IMR-90 (cell line): ENCODE measurements at regions not wholly inside any gene's neighbourhood (a gene's known extent, or its start where the extent isn't known, plus 50 kb on each side); places are given as distances from the start of the nearest gene placed in this dataset.

ENCODE experiments used
- ATAC-seq: fragments of 200-7000 bp; cut with Tn5 transposase; 2 replicates; pipeline ENCODE4 v1.9.1; 2020; ENCODE audit warnings: low read depth, mild to moderate bottlenecking, moderate library complexity
- BruUV-seq: library from RNA; stranded (reverse); fragments of 400-500 nt; replicated peaks from 2 replicates; lab custom pipeline; 2021; lab: Mats Ljungman, UMichigan
- CTCF ChIA-PET: fragments of 300-600 bp; formaldehyde crosslinking; extraction: SDS; loops from one replicate; lab custom pipeline; 2021; ENCODE audit warnings: antibody characterized with exemption; lab: Yijun Ruan, JAX
- POLR2A ChIA-PET: fragments of 300-600 bp; sonication (Branson Sonifier 250); formaldehyde crosslinking; loops from one replicate; lab custom pipeline; 2022; ENCODE audit warnings: antibody characterized with exemption; ENCODE audit not compliant: unreplicated experiment; lab: Charles Lee
- DNase-seq: peaks from one replicate; pipeline ENCODE4 v3.0.0; 2013
- H2AFZ ChIP-seq: replicated peaks from 2 replicates; pipeline ENCODE3; 2013; ENCODE audit warnings: low read length, mild to moderate bottlenecking; ENCODE audit not compliant: poor library complexity
- H2AK5ac ChIP-seq: 2 replicates; pipeline ENCODE4 v1.6.1; 2013; ENCODE audit warnings: low read depth, low read length, inconsistent platforms
- H2AK9ac ChIP-seq: replicated peaks from 2 replicates; pipeline ENCODE3; 2013; ENCODE audit warnings: mild to moderate bottlenecking, low read depth, low read length, moderate library complexity; ENCODE audit not compliant: poor library complexity
- H2BK120ac ChIP-seq: 2 replicates; pipeline ENCODE4 v1.6.1; 2013; ENCODE audit warnings: low read depth, low read length, inconsistent platforms
- H2BK15ac ChIP-seq: 3 replicates; pipeline ENCODE4 v1.6.1; 2013; ENCODE audit warnings: low read depth, low read length, inconsistent platforms
- H2BK20ac ChIP-seq: 2 replicates; pipeline ENCODE4 v1.6.1; 2013; ENCODE audit warnings: low read depth, mild to moderate bottlenecking, inconsistent platforms, low read length, moderate library complexity
- H2BK5ac ChIP-seq: 2 replicates; pipeline ENCODE4 v1.6.1; 2013; ENCODE audit warnings: mild to moderate bottlenecking, low read depth, low read length, inconsistent platforms; ENCODE audit not compliant: poor library complexity, severe bottlenecking
- H3K14ac ChIP-seq: replicated peaks from 2 replicates; pipeline ENCODE4 v1.6.1; 2013; ENCODE audit warnings: low read depth, low read length, inconsistent platforms
- H3K18ac ChIP-seq: 2 replicates; pipeline ENCODE4 v1.6.1; 2013; ENCODE audit warnings: low read depth, low read length, control low read depth
- H3K23ac ChIP-seq: 2 replicates; pipeline ENCODE4 v1.6.1; 2013; ENCODE audit warnings: low read depth, low read length, inconsistent platforms
- H3K27ac ChIP-seq: 2 replicates; pipeline ENCODE4 v1.5.1; 2013; ENCODE audit warnings: mild to moderate bottlenecking, control low read depth, low read length; ENCODE audit not compliant: insufficient read depth
- H3K27me3 ChIP-seq: 2 replicates; pipeline ENCODE4 v1.6.1; 2013; ENCODE audit warnings: low read length; ENCODE audit not compliant: control insufficient read depth, insufficient read depth
- H3K36me3 ChIP-seq: 2 replicates; pipeline ENCODE4 v1.6.1; 2013; ENCODE audit warnings: low read length, mixed read lengths; ENCODE audit not compliant: control insufficient read depth, insufficient read depth
- H3K4ac ChIP-seq: 2 replicates; pipeline ENCODE4 v1.6.1; 2013; ENCODE audit warnings: low read depth, low read length, inconsistent platforms
- H3K4me1 ChIP-seq: 2 replicates; pipeline ENCODE4 v1.6.1; 2013; ENCODE audit warnings: low read length, mixed read lengths; ENCODE audit not compliant: control insufficient read depth, insufficient read depth
- H3K4me2 ChIP-seq: 2 replicates; pipeline ENCODE4 v1.6.1; 2013; ENCODE audit warnings: low read depth, mild to moderate bottlenecking, control low read depth, low read length, moderate library complexity
- H3K4me3 ChIP-seq: 2 replicates; pipeline ENCODE4 v1.5.1; 2013; ENCODE audit warnings: low read depth, mild to moderate bottlenecking, control low read depth, low read length, moderate library complexity; ENCODE audit not compliant: insufficient read depth
- H3K56ac ChIP-seq: 2 replicates; pipeline ENCODE4 v1.6.1; 2013; ENCODE audit warnings: low read length, inconsistent platforms; ENCODE audit not compliant: insufficient read depth; ENCODE audit errors: extremely low read depth
- H3K79me1 ChIP-seq, 2 experiments: 2 replicates each; pipeline ENCODE4 v1.6.1; 2013; ENCODE audit warnings: low read length in 2 of 2, inconsistent platforms in 1 of 2, low read depth in 1 of 2
- H3K9ac ChIP-seq: 2 replicates; pipeline ENCODE4 v1.6.1; 2013; ENCODE audit warnings: low read depth, low read length, control low read depth
- H3K9me1 ChIP-seq: 2 replicates; pipeline ENCODE4 v1.6.1; 2013; ENCODE audit warnings: low read length, inconsistent platforms; ENCODE audit not compliant: insufficient read depth
- H3K9me3 ChIP-seq: 2 replicates; pipeline ENCODE4 v1.6.1; 2013; ENCODE audit warnings: low read length; ENCODE audit not compliant: control insufficient read depth, insufficient read depth
- H4K20me1 ChIP-seq: 2 replicates; pipeline ENCODE4 v1.6.1; 2013; ENCODE audit warnings: low read length, inconsistent platforms; ENCODE audit not compliant: insufficient read depth
- H4K5ac ChIP-seq: 2 replicates; pipeline ENCODE4 v1.6.1; 2013; ENCODE audit warnings: mild to moderate bottlenecking, low read depth, low read length, control low read depth
- H4K8ac ChIP-seq, 2 experiments: 2 replicates each; pipeline ENCODE4 v1.6.1; 2013; ENCODE audit warnings: low read depth in 2 of 2, low read length in 2 of 2, control low read depth in 1 of 2, inconsistent platforms in 1 of 2
- H4K91ac ChIP-seq: 2 replicates; pipeline ENCODE4 v1.6.1; 2013; ENCODE audit warnings: low read depth, low read length, inconsistent platforms; ENCODE audit not compliant: insufficient read depth
- FOS ChIP-seq: fragments of 150-350 bp; IDR thresholded peaks from 2 replicates; pipeline ENCODE4 v1.6.1; 2016; ENCODE audit warnings: low read depth, low read length
- NFE2L2 ChIP-seq: fragments of 150-350 bp; IDR thresholded peaks from 2 replicates; pipeline ENCODE4 v1.6.1; 2016; ENCODE audit warnings: low read depth, mild to moderate bottlenecking, low read length
- RAD21 ChIP-seq: IDR thresholded peaks from 2 replicates; pipeline ENCODE4 v1.6.1; 2012; ENCODE audit warnings: low read length, improper control_type of control experiment
- RCOR1 ChIP-seq: IDR thresholded peaks from 2 replicates; pipeline ENCODE4 v1.6.1; 2012; ENCODE audit warnings: mild to moderate bottlenecking, low read length, improper control_type of control experiment; ENCODE audit not compliant: insufficient replicate concordance
- WGBS, 2 experiments: methylation state at CpG; one replicate each; pipeline versions ENCODE4 v1.1.5 to v1.1.7; 2013; ENCODE audit warnings: missing lambda C conversion rate in 2 of 2; ENCODE audit not compliant: insufficient read length in 1 of 2; ENCODE audit errors: extremely low coverage in 2 of 2; 5-methylcytosine and 5-hydroxymethylcytosine counted together
- dilution Hi-C: fragments of 300-500 bp; cut with HindIII; formaldehyde crosslinking; loops from one replicate; pipeline ENCODE4 v1.14.3; 2018; ENCODE audit warnings: low sequenced_read_pairs; ENCODE audit not compliant: unreplicated experiment
- in situ Hi-C: fragments of 300-500 bp; cut with MboI; formaldehyde crosslinking; loops from 3 replicates; pipeline ENCODE4 v1.14.3; 2019; ENCODE audit warnings: low sequenced_read_pairs, inconsistent platforms, mixed read lengths
- intact Hi-C: fragments of 100-400 bp; cut with micrococcal nuclease; formaldehyde crosslinking; loops from 2 replicates; pipeline ENCODE4 v1.10.0; 2022
- TF ChIP-seq, protein P1 (sequence below): fragments of 150-350 bp; IDR thresholded peaks from 2 replicates; pipeline ENCODE4 v1.6.1; 2016; ENCODE audit warnings: low read depth, mild to moderate bottlenecking, low read length, moderate library complexity, borderline replicate concordance
- TF ChIP-seq, protein P2 (sequence below): fragments of 150-350 bp; IDR thresholded peaks from 2 replicates; pipeline ENCODE4 v1.6.1; 2017; ENCODE audit warnings: mild to moderate bottlenecking, antibody characterized with exemption, low read length, low read depth

DNA sequence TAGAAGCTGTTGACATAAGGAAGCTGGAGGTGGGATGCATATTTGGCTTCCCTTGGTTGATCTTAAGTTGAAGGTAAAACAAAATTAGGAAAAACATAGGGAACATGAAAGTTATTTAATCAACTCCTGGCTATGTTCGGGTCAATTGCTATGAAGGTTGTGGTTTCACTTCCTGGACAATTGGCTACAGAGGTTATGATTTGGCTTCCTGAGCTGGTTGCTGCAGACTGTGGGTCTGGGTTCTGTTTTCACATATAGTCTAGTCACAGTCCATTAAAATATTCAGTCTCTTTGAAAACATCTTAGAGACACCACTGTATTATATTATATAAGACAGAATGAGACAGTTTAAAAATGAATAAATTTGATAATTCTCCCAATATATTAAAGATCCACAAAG lies 895.2 kb upstream of the USP15 start:
- Histone ChIP-seq H3K4me2 (no peak overlapping the region), H4K8ac (no peak overlapping the region), H2BK120ac (no peak overlapping the region), H4K5ac (no peak overlapping the region), H3K14ac (no peak overlapping the region), H3K56ac (no peak overlapping the region), H3K27me3 (no peaks in the 10 kb centered on the region), H3K9ac (no peak overlapping the region), H3K4ac (no peak overlapping the region), H2BK20ac (no peak overlapping the region), H2BK5ac (no peak overlapping the region), H3K23ac (no peak overlapping the region), H3K18ac (no peak overlapping the region), H2BK15ac (no peak overlapping the region), H2AK9ac (no peak overlapping the region), H3K9me1 (no peaks in the 10 kb centered on the region), H3K4me3 (no peak overlapping the region), H3K4me1 (no peaks in the 10 kb centered on the region), H3K36me3 (no peaks in the 10 kb centered on the region), H3K79me1 (no peaks in the 10 kb centered on the region), H4K20me1 (no peaks in the 10 kb centered on the region), H2AFZ (no peak overlapping the region), H3K9me3 (peaks cover 3% of the 10 kb centered on the region), H4K91ac (no peak overlapping the region), H2AK5ac (no peak overlapping the region), H3K27ac (no peak overlapping the region)
- no peak for TF ChIP-seq RCOR1
- TF ChIP-seq, protein P1, sequence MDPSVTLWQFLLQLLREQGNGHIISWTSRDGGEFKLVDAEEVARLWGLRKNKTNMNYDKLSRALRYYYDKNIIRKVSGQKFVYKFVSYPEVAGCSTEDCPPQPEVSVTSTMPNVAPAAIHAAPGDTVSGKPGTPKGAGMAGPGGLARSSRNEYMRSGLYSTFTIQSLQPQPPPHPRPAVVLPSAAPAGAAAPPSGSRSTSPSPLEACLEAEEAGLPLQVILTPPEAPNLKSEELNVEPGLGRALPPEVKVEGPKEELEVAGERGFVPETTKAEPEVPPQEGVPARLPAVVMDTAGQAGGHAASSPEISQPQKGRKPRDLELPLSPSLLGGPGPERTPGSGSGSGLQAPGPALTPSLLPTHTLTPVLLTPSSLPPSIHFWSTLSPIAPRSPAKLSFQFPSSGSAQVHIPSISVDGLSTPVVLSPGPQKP: no peak
- TF ChIP-seq NFE2L2: no peak
- no peak for TF ChIP-seq RAD21
- TF ChIP-seq, protein P2, sequence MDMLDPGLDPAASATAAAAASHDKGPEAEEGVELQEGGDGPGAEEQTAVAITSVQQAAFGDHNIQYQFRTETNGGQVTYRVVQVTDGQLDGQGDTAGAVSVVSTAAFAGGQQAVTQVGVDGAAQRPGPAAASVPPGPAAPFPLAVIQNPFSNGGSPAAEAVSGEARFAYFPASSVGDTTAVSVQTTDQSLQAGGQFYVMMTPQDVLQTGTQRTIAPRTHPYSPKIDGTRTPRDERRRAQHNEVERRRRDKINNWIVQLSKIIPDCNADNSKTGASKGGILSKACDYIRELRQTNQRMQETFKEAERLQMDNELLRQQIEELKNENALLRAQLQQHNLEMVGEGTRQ: no peak
- no peak for TF ChIP-seq FOS
- DNase-seq (no peak), ATAC-seq (no peak)
- ChIA-PET POLR2A (no interaction called here), CTCF (no interaction called here)
- no TSS peak for BruUV-seq
- dilution Hi-C loops: no loop called here
- no CpG with 5 or more reads among the region's 1 CpG for WGBS, 2 experiments
- intact Hi-C loops: no loop called here
- in situ Hi-C loops: no loop called here
